ENCODE measurements at regions not wholly inside any gene's neighbourhood (a gene's known extent, or its start where the extent isn't known, plus 50 kb on each side); places are given as distances from the start of the nearest gene placed in this dataset.

- Histone ChIP-seq H3K4me3 (ENCODE audit: low read length) (no peak overlapping the region), H2AFZ (ENCODE audit: low read length) (no peak overlapping the region), H3K27ac (ENCODE audit: low read length) (no peak overlapping the region), H3K9me3 (ENCODE audit: low read length) (no peaks in the 10 kb centered on the region), H3K27me3 (ENCODE audit: low read length) (peaks cover 13% of the 10 kb centered on the region; the same call in 1 of the 2 replicates), H3K79me2 (ENCODE audit: low read length) (no peaks in the 10 kb centered on the region), H4K20me1 (ENCODE audit: low read length) (no peaks in the 10 kb centered on the region), H3K9me2 (replicated peaks; ENCODE audit: low read length) (no peaks in the 10 kb centered on the region), H3K4me1 (ENCODE audit: insufficient read depth, low read length) (no peaks in the 10 kb centered on the region), H3K9ac (ENCODE audit: low read length) (no peak overlapping the region), H3K4me2 (ENCODE audit: low read length) (no peak overlapping the region), H3K36me3 (ENCODE audit: low read depth, low read length) (no peaks in the 10 kb centered on the region), H3F3A (ENCODE audit: low read length, unreplicated experiment) (no peaks in the 10 kb centered on the region)
- no peak for ATAC-seq
- no peak for DNase-seq
- intact Hi-C loops (cut with micrococcal nuclease) = no loop called here
- TF ChIP-seq EZH2 (IDR thresholded peaks at IDR 0.05; ENCODE audit: low read length, unreplicated experiment) = no peak
- no peak for TF ChIP-seq EZH2phosphoT487 (IDR thresholded peaks at IDR 0.05; ENCODE audit: borderline replicate concordance, low read length)
- TF ChIP-seq CTCF (conservative IDR thresholded peaks at IDR 0.05; ENCODE audit: low read depth, low read length) = no peak
- no TSS peak for BruUV-seq (replicated peaks)
- POLR2A ChIA-PET (ENCODE audit: unreplicated experiment) = no interaction called here
- CTCF ChIA-PET = no interaction called here
Measured at GRCh38 chr11:96964661-96965060, 574.8 kb downstream of the JRKL start.

- Histone ChIP-seq H3K4me1 (ENCODE audit: insufficient read depth, low read length) (no peaks in the 10 kb centered on the region), H3K4me3 (ENCODE audit: low read length) (no peak overlapping the region), H3K9ac (ENCODE audit: low read length) (no peak overlapping the region), H3F3A (ENCODE audit: low read length, unreplicated experiment) (no peaks in the 10 kb centered on the region), H3K9me3 (ENCODE audit: low read length) (0 out of 2 replicates have a peak, but pooled peaks cover 4% of the 10 kb centered on the region), H4K20me1 (ENCODE audit: low read length) (no peaks in the 10 kb centered on the region), H3K79me2 (ENCODE audit: low read length) (no peaks in the 10 kb centered on the region), H3K4me2 (ENCODE audit: low read length) (no peak overlapping the region), H3K27me3 (ENCODE audit: low read length) (0 out of 2 replicates have a peak, but pooled peaks cover 5% of the 10 kb centered on the region), H3K27ac (ENCODE audit: low read length) (no peak overlapping the region), H2AFZ (ENCODE audit: low read length) (no peak overlapping the region), H3K9me2 (replicated peaks; ENCODE audit: low read length) (no peaks in the 10 kb centered on the region), H3K36me3 (ENCODE audit: low read depth, low read length) (no peaks in the 10 kb centered on the region)
- POLR2A ChIA-PET (ENCODE audit: unreplicated experiment) = no interaction called here
- TF ChIP-seq CTCF (conservative IDR thresholded peaks at IDR 0.05; ENCODE audit: low read depth, low read length) = no peak
- TF ChIP-seq EZH2 (IDR thresholded peaks at IDR 0.05; ENCODE audit: low read length, unreplicated experiment) = no peak
- no peak for TF ChIP-seq EZH2phosphoT487 (IDR thresholded peaks at IDR 0.05; ENCODE audit: borderline replicate concordance, low read length)
- no TSS peak for BruUV-seq (replicated peaks)
- intact Hi-C loops (cut with micrococcal nuclease) = no loop called here
- CTCF ChIA-PET = interaction anchor here (0.6 kb wide), 1 partner anchor 503 kb away, joined by 3 read pairs; no protein-coding TSS in a partner anchor
- ATAC-seq (no peak), DNase-seq (no peak)
Measured at GRCh38 chr11:96967616-96968015, 577.8 kb downstream of the JRKL start.

- 0 out of 2 replicates have a peak, but pooled peaks cover 5% of the 10 kb centered on the region for H3K27me3 ChIP-seq (ENCODE audit: low read length)
- H3K9me2 ChIP-seq (replicated peaks; ENCODE audit: low read length) = no peaks in the 10 kb centered on the region
- H3K4me2 ChIP-seq (ENCODE audit: low read length) = no peak overlapping the region
- no peaks in the 10 kb centered on the region for H3K4me1 ChIP-seq (ENCODE audit: insufficient read depth, low read length)
- H3K36me3 ChIP-seq (ENCODE audit: low read depth, low read length) = no peaks in the 10 kb centered on the region
- POLR2A ChIA-PET (ENCODE audit: unreplicated experiment) = no interaction called here
- no peak overlapping the region for H3K9ac ChIP-seq (ENCODE audit: low read length)
- DNase-seq (no peak), ATAC-seq (no peak)
- BruUV-seq (replicated peaks) = no TSS peak
- intact Hi-C loops (cut with micrococcal nuclease) = no loop called here
- no peaks in the 10 kb centered on the region for H3F3A ChIP-seq (ENCODE audit: low read length, unreplicated experiment)
- no peaks in the 10 kb centered on the region for H4K20me1 ChIP-seq (ENCODE audit: low read length)
- H3K79me2 ChIP-seq (ENCODE audit: low read length) = no peaks in the 10 kb centered on the region
- 0 out of 2 replicates have a peak, but pooled peaks cover 4% of the 10 kb centered on the region for H3K9me3 ChIP-seq (ENCODE audit: low read length)
- TF ChIP-seq CTCF (conservative IDR thresholded peaks at IDR 0.05; ENCODE audit: low read depth, low read length) = no peak
- no peak for TF ChIP-seq EZH2phosphoT487 (IDR thresholded peaks at IDR 0.05; ENCODE audit: borderline replicate concordance, low read length)
- TF ChIP-seq EZH2 (IDR thresholded peaks at IDR 0.05; ENCODE audit: low read length, unreplicated experiment) = no peak
- no peak overlapping the region for H3K27ac ChIP-seq (ENCODE audit: low read length)
- CTCF ChIA-PET = no interaction called here
- H3K4me3 ChIP-seq (ENCODE audit: low read length) = no peak overlapping the region
- H2AFZ ChIP-seq (ENCODE audit: low read length) = no peak overlapping the region
Measured at GRCh38 chr11:96969251-96969650, 579.4 kb downstream of the JRKL start.
